ENCODE measurements at regions not wholly inside any gene's neighbourhood (a gene's known extent, or its start where the extent isn't known, plus 50 kb on each side); places are given as distances from the start of the nearest gene placed in this dataset.

GRCh38 chr3:16810593-16811367 is 74.0 kb upstream of the PLCL2 start:
- DNase-seq = no peak

GRCh38 chr3:16811950-16812349 is 72.8 kb upstream of the PLCL2 start:
- DNase-seq = no peak

GRCh38 chr3:16813336-16813735 is 71.4 kb upstream of the PLCL2 start:
- DNase-seq = no peak

- DNase-seq = no peak
Measured at GRCh38 chr3:16816048-16816780, 68.5 kb upstream of the PLCL2 start.

- no peak for DNase-seq
Measured at GRCh38 chr3:16817197-16817596, 67.6 kb upstream of the PLCL2 start.

GRCh38 chr3:16818194-16818593 is 66.6 kb upstream of the PLCL2 start:
- DNase-seq = no peak

GRCh38 chr3:16818945-16819344 is 65.8 kb upstream of the PLCL2 start:
- DNase-seq = no peak

GRCh38 chr3:16820485-16820884 is 64.3 kb upstream of the PLCL2 start:
- DNase-seq = no peak

- no peak for DNase-seq
Measured at GRCh38 chr3:16821053-16821452, 63.7 kb upstream of the PLCL2 start.

GRCh38 chr3:16824081-16824696 is 60.6 kb upstream of the PLCL2 start:
- no peak for DNase-seq

GRCh38 chr3:16825617-16826204 is 59.0 kb upstream of the PLCL2 start:
- DNase-seq = no peak

- DNase-seq = no peak
Measured at GRCh38 chr3:16828815-16829214, 55.9 kb upstream of the PLCL2 start.

GRCh38 chr3:16831846-16832245 is 52.9 kb upstream of the PLCL2 start:
- no peak for DNase-seq

- DNase-seq = no peak
Measured at GRCh38 chr3:16834214-16834613, 50.5 kb upstream of the PLCL2 start.

GRCh38 chr3:16834753-16835152 is 50.0 kb upstream of the PLCL2 start:
- no peak for DNase-seq
